ENCODE measurements at regions not wholly inside any gene's neighbourhood (a gene's known extent, or its start where the extent isn't known, plus 50 kb on each side); places are given as distances from the start of the nearest gene placed in this dataset.

DNA sequence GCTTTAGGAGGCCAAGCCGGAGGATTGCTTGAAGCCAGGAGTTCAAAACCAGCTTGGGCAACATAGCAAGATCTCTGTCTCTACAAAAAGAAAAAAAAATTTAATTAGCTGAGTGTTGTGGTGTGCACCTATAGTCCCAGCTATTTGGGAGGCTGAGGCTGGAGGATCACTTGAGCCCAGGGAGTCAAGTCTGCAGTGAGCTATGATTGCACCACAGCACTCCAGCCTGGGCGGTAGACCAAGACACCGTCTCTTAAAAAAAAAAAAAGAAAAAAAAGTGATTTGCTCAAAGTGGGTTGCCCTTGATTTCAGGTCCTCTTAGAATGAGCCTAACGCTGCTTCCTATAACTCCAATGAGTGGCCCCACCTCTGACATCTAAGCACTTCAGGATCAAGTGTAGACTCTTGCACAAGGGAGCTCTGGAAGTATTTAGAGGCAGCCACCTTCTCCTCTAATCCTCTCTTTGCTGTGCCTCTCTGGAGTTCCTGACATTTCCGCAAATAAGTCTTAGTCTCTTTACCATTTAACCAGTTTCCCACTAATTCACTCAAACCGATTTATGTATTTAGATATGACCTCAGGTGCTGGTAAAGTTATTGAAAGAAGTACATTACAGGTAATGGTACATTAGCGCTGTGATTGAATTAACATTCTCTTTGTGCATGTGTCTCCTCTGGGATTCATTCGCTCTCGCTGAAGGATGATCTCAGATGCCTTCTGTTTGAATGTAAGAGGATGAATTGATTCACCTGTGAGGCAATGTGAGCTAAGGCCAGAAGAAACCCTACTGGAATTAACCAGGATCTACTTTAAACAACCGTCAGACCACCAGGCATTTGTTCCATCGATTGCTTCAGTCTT, 60.8 kb upstream of the CELF2 start:
- no peak overlapping the region for H3K4me3 ChIP-seq (ENCODE audit: insufficient read depth, low read depth, low read length)
- H2AFZ ChIP-seq (ENCODE audit: low read depth, low read length), result no peak overlapping the region
- H3K79me2 ChIP-seq (ENCODE audit: insufficient read depth, low read length), result no peaks in the 10 kb centered on the region
- H3K9ac ChIP-seq (ENCODE audit: low read length), result no peak overlapping the region
- H4K20me1 ChIP-seq (ENCODE audit: insufficient read depth, low read length), result no peaks in the 10 kb centered on the region
- H3K4me3 Mint-ChIP-seq (ENCODE audit: unreplicated experiment), result no peak overlapping the region
- no peaks in the 10 kb centered on the region for H3K4me1 ChIP-seq (ENCODE audit: insufficient read depth, low read length)
- no peaks in the 10 kb centered on the region for H3K27me3 ChIP-seq (ENCODE audit: insufficient read depth, low read length)
- peaks cover 2% of the 10 kb centered on the region for H3K36me3 Mint-ChIP-seq (ENCODE audit: low read depth, unreplicated experiment)
- peaks cover 9% of the 10 kb centered on the region for H3K27me3 Mint-ChIP-seq (ENCODE audit: low read depth, unreplicated experiment)
- no peak overlapping the region for H3K27ac Mint-ChIP-seq (ENCODE audit: unreplicated experiment)
- H3K9me3 ChIP-seq (ENCODE audit: insufficient read depth, low read depth, low read length), result no peaks in the 10 kb centered on the region
- H3K4me2 ChIP-seq (ENCODE audit: low read length), result no peak overlapping the region
- TF ChIP-seq EZH2 (IDR thresholded peaks at IDR 0.05; ENCODE audit: insufficient read depth, low read length), result no peak
- TF ChIP-seq, protein P1, sequence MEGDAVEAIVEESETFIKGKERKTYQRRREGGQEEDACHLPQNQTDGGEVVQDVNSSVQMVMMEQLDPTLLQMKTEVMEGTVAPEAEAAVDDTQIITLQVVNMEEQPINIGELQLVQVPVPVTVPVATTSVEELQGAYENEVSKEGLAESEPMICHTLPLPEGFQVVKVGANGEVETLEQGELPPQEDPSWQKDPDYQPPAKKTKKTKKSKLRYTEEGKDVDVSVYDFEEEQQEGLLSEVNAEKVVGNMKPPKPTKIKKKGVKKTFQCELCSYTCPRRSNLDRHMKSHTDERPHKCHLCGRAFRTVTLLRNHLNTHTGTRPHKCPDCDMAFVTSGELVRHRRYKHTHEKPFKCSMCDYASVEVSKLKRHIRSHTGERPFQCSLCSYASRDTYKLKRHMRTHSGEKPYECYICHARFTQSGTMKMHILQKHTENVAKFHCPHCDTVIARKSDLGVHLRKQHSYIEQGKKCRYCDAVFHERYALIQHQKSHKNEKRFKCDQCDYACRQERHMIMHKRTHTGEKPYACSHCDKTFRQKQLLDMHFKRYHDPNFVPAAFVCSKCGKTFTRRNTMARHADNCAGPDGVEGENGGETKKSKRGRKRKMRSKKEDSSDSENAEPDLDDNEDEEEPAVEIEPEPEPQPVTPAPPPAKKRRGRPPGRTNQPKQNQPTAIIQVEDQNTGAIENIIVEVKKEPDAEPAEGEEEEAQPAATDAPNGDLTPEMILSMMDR (IDR thresholded peaks at IDR 0.05; ENCODE audit: insufficient read depth, low read depth, low read length), result no peak
- H3K27ac ChIP-seq (ENCODE audit: low read depth, low read length), result no peak overlapping the region
- DNase-seq (ENCODE audit: low read depth) (no peak), FAIRE-seq (no peak)
- H3K4me1 Mint-ChIP-seq (ENCODE audit: low read depth, unreplicated experiment), result no peaks in the 10 kb centered on the region
- no peaks in the 10 kb centered on the region for H3K9me3 Mint-ChIP-seq (ENCODE audit: unreplicated experiment)
- H3K36me3 ChIP-seq (ENCODE audit: insufficient read depth, low read length), result no peaks in the 10 kb centered on the region

DNA sequence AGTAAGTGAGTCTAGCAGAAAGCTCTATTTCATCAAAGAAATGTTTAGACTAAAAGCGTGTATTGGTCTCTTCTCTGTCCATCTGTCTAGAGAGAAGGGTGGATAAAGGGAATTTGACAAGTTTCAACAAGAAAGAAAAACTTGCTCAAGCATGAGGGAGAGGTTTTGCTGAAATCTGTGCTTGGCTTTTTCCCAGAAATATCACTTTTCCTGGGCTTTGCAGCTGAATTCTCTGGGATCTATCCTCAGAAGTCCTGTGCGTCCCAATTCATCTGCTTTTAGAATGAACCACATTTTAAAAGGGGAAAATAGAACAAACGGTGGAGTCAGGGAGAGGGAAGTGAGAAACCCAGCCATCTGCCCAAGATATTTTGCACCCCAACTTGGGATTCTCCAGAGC, 59.6 kb upstream of the CELF2 start:
- Histone ChIP-seq H3K9ac (ENCODE audit: low read length) (no peak overlapping the region), H3K9me3 (ENCODE audit: insufficient read depth, low read depth, low read length) (no peaks in the 10 kb centered on the region), H3K4me3 (ENCODE audit: insufficient read depth, low read depth, low read length) (no peak overlapping the region), H3K27ac (ENCODE audit: low read depth, low read length) (no peak overlapping the region), H3K4me1 (ENCODE audit: insufficient read depth, low read length) (no peaks in the 10 kb centered on the region), H2AFZ (ENCODE audit: low read depth, low read length) (no peak overlapping the region), H4K20me1 (ENCODE audit: insufficient read depth, low read length) (no peaks in the 10 kb centered on the region), H3K79me2 (ENCODE audit: insufficient read depth, low read length) (no peaks in the 10 kb centered on the region), H3K36me3 (ENCODE audit: insufficient read depth, low read length) (no peaks in the 10 kb centered on the region), H3K4me2 (ENCODE audit: low read length) (no peak overlapping the region), H3K27me3 (ENCODE audit: insufficient read depth, low read length) (no peaks in the 10 kb centered on the region)
- DNase-seq (ENCODE audit: low read depth) (no peak), FAIRE-seq (no peak)
- Mint-ChIP-seq H3K4me1 (ENCODE audit: low read depth, unreplicated experiment) (no peaks in the 10 kb centered on the region), H3K27me3 (ENCODE audit: low read depth, unreplicated experiment) (peaks cover 9% of the 10 kb centered on the region), H3K27ac (ENCODE audit: unreplicated experiment) (no peak overlapping the region), H3K9me3 (ENCODE audit: unreplicated experiment) (no peaks in the 10 kb centered on the region), H3K36me3 (ENCODE audit: low read depth, unreplicated experiment) (no peaks in the 10 kb centered on the region), H3K4me3 (ENCODE audit: unreplicated experiment) (no peak overlapping the region)
- TF ChIP-seq, protein P1 (IDR thresholded peaks at IDR 0.05; ENCODE audit: insufficient read depth, low read depth, low read length), result no peak
- no peak for TF ChIP-seq EZH2 (IDR thresholded peaks at IDR 0.05; ENCODE audit: insufficient read depth, low read length)

DNA sequence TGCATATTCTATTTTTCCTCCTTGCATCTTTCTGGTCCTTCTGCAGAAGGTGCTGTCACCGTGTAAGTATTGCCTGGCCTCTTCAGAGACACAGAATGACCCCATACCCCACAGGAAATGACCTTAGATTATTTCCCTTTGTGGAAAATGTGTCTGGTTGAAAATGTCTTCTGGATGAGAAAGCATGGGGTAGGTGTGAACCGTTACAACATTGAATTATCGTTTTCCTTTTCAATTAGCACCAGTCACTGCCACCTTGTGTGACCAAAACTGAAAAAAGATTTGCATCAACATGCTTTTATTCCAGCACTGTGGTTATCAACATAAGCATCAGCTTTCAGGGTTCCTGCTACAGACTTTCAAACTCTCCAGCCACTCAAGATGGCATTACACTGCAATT, 58.0 kb upstream of the CELF2 start:
- Mint-ChIP-seq H3K27ac (ENCODE audit: unreplicated experiment) (no peak overlapping the region), H3K4me1 (ENCODE audit: low read depth, unreplicated experiment) (no peaks in the 10 kb centered on the region), H3K27me3 (ENCODE audit: low read depth, unreplicated experiment) (peaks cover 9% of the 10 kb centered on the region), H3K36me3 (ENCODE audit: low read depth, unreplicated experiment) (no peaks in the 10 kb centered on the region), H3K4me3 (ENCODE audit: unreplicated experiment) (no peak overlapping the region), H3K9me3 (ENCODE audit: unreplicated experiment) (no peaks in the 10 kb centered on the region)
- H3K4me1 ChIP-seq (ENCODE audit: insufficient read depth, low read length), result no peaks in the 10 kb centered on the region
- no peak overlapping the region for H3K27ac ChIP-seq (ENCODE audit: low read depth, low read length)
- no peak for TF ChIP-seq EZH2 (IDR thresholded peaks at IDR 0.05; ENCODE audit: insufficient read depth, low read length)
- TF ChIP-seq, protein P1 (IDR thresholded peaks at IDR 0.05; ENCODE audit: insufficient read depth, low read depth, low read length), result no peak
- H3K4me3 ChIP-seq (ENCODE audit: insufficient read depth, low read depth, low read length), result no peak overlapping the region
- H4K20me1 ChIP-seq (ENCODE audit: insufficient read depth, low read length), result no peaks in the 10 kb centered on the region
- no peaks in the 10 kb centered on the region for H3K27me3 ChIP-seq (ENCODE audit: insufficient read depth, low read length)
- FAIRE-seq (no peak), DNase-seq (ENCODE audit: low read depth) (no peak)
- H3K4me2 ChIP-seq (ENCODE audit: low read length), result no peak overlapping the region
- no peaks in the 10 kb centered on the region for H3K9me3 ChIP-seq (ENCODE audit: insufficient read depth, low read depth, low read length)
- H3K36me3 ChIP-seq (ENCODE audit: insufficient read depth, low read length), result no peaks in the 10 kb centered on the region
- no peak overlapping the region for H3K9ac ChIP-seq (ENCODE audit: low read length)
- no peak overlapping the region for H2AFZ ChIP-seq (ENCODE audit: low read depth, low read length)
- H3K79me2 ChIP-seq (ENCODE audit: insufficient read depth, low read length), result no peaks in the 10 kb centered on the region
